ENCODE measurements at regions not wholly inside any gene's neighbourhood (a gene's known extent, or its start where the extent isn't known, plus 50 kb on each side); places are given as distances from the start of the nearest gene placed in this dataset.

DNA sequence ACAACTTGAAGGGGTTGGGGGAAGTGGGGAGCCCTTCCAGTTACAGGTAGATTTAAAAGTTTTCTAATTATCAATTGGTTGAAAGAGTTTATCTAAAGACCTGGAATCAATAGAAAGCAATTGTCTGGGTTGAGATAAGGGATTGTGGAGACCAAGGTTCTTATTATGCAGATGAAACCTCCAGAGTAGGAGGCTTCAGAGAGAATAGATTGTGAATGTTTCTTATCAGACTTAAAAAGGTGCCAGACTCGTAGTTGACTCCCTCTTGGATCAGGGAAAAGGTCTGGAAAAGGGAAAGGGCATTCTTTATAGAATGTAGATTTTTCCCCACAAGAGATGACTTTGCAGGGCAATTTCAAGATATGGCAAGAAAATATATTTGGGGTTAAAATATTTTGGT, 100.8 kb downstream of the GADD45G start:
- no peak overlapping the region for H4K91ac ChIP-seq (ENCODE audit: low read length)
- no peak overlapping the region for H3K14ac ChIP-seq (ENCODE audit: low read length in 2 of 2)
- no peaks in the 10 kb centered on the region for H3K9me3 ChIP-seq (ENCODE audit: control insufficient read depth, low read length)
- no peak overlapping the region for H3K4me3 ChIP-seq (ENCODE audit: insufficient read depth in 1 of 2, low read depth in 1 of 2, low read length in 2 of 2)
- WGBS = 16% methylated on average over 1 of the region's 1 CpG
- no peak overlapping the region for H3K27ac ChIP-seq (ENCODE audit: low read length, poor library complexity, severe bottlenecking)
- H3K4ac ChIP-seq (ENCODE audit: low read depth in 1 of 2, low read length in 2 of 2) = no peak overlapping the region
- H2AK5ac ChIP-seq (ENCODE audit: low read length, severe bottlenecking) = no peak overlapping the region
- H2BK15ac ChIP-seq (ENCODE audit: low read depth, poor library complexity, severe bottlenecking) = no peak overlapping the region
- no peak overlapping the region for H3K23ac ChIP-seq (ENCODE audit: low read length in 2 of 2)
- H2BK5ac ChIP-seq (ENCODE audit: low read depth, low read length, poor library complexity, severe bottlenecking) = no peak overlapping the region
- peaks cover 28 to 51% of the 10 kb centered on the region in 2 experiments for H3K27me3 ChIP-seq (ENCODE audit: control insufficient read depth in 1 of 2, insufficient read depth in 1 of 2, low read length in 2 of 2)
- H2BK120ac ChIP-seq (ENCODE audit: low read depth, low read length) = no peak overlapping the region
- no peak overlapping the region for H3K9ac ChIP-seq (ENCODE audit: low read length)
- no peak overlapping the region for H3K4me2 ChIP-seq (ENCODE audit: low read length, poor library complexity, severe bottlenecking)
- H3K18ac ChIP-seq (ENCODE audit: low read depth in 1 of 2, low read length in 2 of 2) = no peak overlapping the region
- DNase-seq = no peak
- no peak overlapping the region for H4K8ac ChIP-seq (ENCODE audit: low read length)
- no peak overlapping the region for H2BK12ac ChIP-seq (ENCODE audit: low read length in 2 of 2)
- H2AFZ ChIP-seq (ENCODE audit: low read depth, low read length) = no peak overlapping the region
- H3K4me1 ChIP-seq (ENCODE audit: control insufficient read depth, insufficient read depth, low read depth, low read length) = peaks cover 2% of the 10 kb centered on the region
- no peaks in the 10 kb centered on the region for H3K36me3 ChIP-seq (ENCODE audit: control insufficient read depth in 1 of 2, insufficient read depth in 2 of 2, low read depth in 1 of 2, low read length in 2 of 2)
- no peaks in the 10 kb centered on the region for H3K79me1 ChIP-seq (replicated peaks; ENCODE audit: low read length, poor library complexity, severe bottlenecking)

DNA sequence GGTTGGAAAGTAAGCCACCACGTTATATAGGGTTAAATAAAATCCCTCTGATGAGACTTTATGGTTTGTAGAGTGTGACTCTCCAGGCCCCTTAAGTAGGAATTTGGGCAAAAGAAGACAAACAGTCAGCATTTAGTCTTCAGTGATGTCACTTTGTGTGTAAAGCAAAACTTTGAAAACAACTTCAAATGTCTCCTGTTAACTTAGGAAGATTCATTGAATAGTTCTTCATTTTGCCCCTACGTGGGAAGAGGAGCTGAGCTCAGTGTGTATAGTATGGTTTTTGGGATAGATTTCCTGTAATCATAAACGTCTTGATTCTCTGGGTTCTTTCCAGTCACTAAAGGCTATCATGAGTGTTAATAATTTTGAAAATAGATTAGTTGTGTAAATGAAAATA, 101.3 kb downstream of the GADD45G start:
- Histone ChIP-seq H3K4me2 (ENCODE audit: low read length, poor library complexity, severe bottlenecking) (no peak overlapping the region), H3K27ac (ENCODE audit: low read length, poor library complexity, severe bottlenecking) (no peak overlapping the region), H3K23ac (ENCODE audit: low read length in 2 of 2) (no peak overlapping the region), H4K8ac (ENCODE audit: low read length) (no peak overlapping the region), H3K9ac (ENCODE audit: low read length) (no peak overlapping the region), H3K27me3 (ENCODE audit: control insufficient read depth in 1 of 2, insufficient read depth in 1 of 2, low read length in 2 of 2) (peaks cover 28 to 47% of the 10 kb centered on the region in 2 experiments), H3K4me1 (ENCODE audit: control insufficient read depth, insufficient read depth, low read depth, low read length) (peaks cover 2% of the 10 kb centered on the region), H2BK120ac (ENCODE audit: low read depth, low read length) (no peak overlapping the region), H3K36me3 (ENCODE audit: control insufficient read depth in 1 of 2, insufficient read depth in 2 of 2, low read depth in 1 of 2, low read length in 2 of 2) (no peaks in the 10 kb centered on the region), H4K91ac (ENCODE audit: low read length) (no peak overlapping the region), H3K14ac (ENCODE audit: low read length in 2 of 2) (no peak overlapping the region), H3K4ac (ENCODE audit: low read depth in 1 of 2, low read length in 2 of 2) (no peak overlapping the region), H3K4me3 (ENCODE audit: insufficient read depth in 1 of 2, low read depth in 1 of 2, low read length in 2 of 2) (no peak overlapping the region), H2BK12ac (ENCODE audit: low read length in 2 of 2) (no peak overlapping the region), H2AFZ (ENCODE audit: low read depth, low read length) (no peak overlapping the region), H2BK15ac (ENCODE audit: low read depth, poor library complexity, severe bottlenecking) (no peak overlapping the region), H2BK5ac (ENCODE audit: low read depth, low read length, poor library complexity, severe bottlenecking) (no peak overlapping the region), H2AK5ac (ENCODE audit: low read length, severe bottlenecking) (no peak overlapping the region), H3K79me1 (replicated peaks; ENCODE audit: low read length, poor library complexity, severe bottlenecking) (no peaks in the 10 kb centered on the region), H3K18ac (ENCODE audit: low read depth in 1 of 2, low read length in 2 of 2) (no peak overlapping the region), H3K9me3 (ENCODE audit: control insufficient read depth, low read length) (no peaks in the 10 kb centered on the region)
- DNase-seq = no peak
- 57% methylated on average over 3 of the region's 3 CpGs for WGBS

DNA sequence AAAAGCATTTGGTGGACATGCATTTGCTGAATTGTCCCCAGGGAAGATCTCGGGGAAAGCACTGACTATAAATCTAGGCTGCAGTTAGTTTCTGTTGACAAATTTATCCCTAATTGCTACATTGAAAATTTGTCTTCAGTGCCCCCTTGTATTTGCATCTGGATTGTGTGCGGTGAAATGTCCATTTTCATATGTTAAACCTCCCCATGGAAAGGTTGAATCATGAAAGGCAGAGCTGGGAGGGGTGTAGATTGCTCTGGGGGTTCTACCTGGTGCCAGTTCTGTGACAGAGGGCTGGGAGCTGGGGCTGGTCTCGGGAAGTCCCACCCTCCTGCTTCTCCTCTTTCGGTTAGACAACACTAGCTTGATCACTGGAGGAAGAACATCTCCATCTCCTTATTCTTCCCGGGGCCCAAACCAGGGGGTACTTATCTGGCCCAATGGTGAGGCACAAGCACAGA, 101.9 kb downstream of the GADD45G start:
- Histone ChIP-seq H2BK12ac (ENCODE audit: low read length in 2 of 2) (peak overlapping the region; percentile 7 to 67), H3K9me3 (ENCODE audit: control insufficient read depth, low read length) (no peaks in the 10 kb centered on the region), H4K91ac (ENCODE audit: low read length) (no peak overlapping the region), H3K9ac (ENCODE audit: low read length) (no peak overlapping the region), H3K27me3 (ENCODE audit: control insufficient read depth in 1 of 2, insufficient read depth in 1 of 2, low read length in 2 of 2) (peaks cover 21 to 47% of the 10 kb centered on the region in 2 experiments), H2BK15ac (ENCODE audit: low read depth, poor library complexity, severe bottlenecking) (no peak overlapping the region), H3K18ac (ENCODE audit: low read depth in 1 of 2, low read length in 2 of 2) (peak overlapping the region; percentile 24 to 67), H3K27ac (ENCODE audit: low read length, poor library complexity, severe bottlenecking) (no peak overlapping the region), H3K4me1 (ENCODE audit: control insufficient read depth, insufficient read depth, low read depth, low read length) (peaks cover 2% of the 10 kb centered on the region), H2AFZ (ENCODE audit: low read depth, low read length) (no peak overlapping the region), H3K23ac (ENCODE audit: low read length in 2 of 2) (no peak overlapping the region), H3K79me1 (replicated peaks; ENCODE audit: low read length, poor library complexity, severe bottlenecking) (no peaks in the 10 kb centered on the region), H2AK5ac (ENCODE audit: low read length, severe bottlenecking) (no peak overlapping the region), H4K8ac (ENCODE audit: low read length) (no peak overlapping the region), H2BK5ac (ENCODE audit: low read depth, low read length, poor library complexity, severe bottlenecking) (no peak overlapping the region), H3K4me3 (ENCODE audit: insufficient read depth in 1 of 2, low read depth in 1 of 2, low read length in 2 of 2) (no peak overlapping the region), H3K4ac (ENCODE audit: low read depth in 1 of 2, low read length in 2 of 2) (peak overlapping the region in 1 of 2 experiments; percentile 35), H3K14ac (ENCODE audit: low read length in 2 of 2) (peak overlapping the region in 1 of 2 experiments; percentile 11), H2BK120ac (ENCODE audit: low read depth, low read length) (no peak overlapping the region), H3K4me2 (ENCODE audit: low read length, poor library complexity, severe bottlenecking) (no peak overlapping the region), H3K36me3 (ENCODE audit: control insufficient read depth in 1 of 2, insufficient read depth in 2 of 2, low read depth in 1 of 2, low read length in 2 of 2) (no peaks in the 10 kb centered on the region)
- 50% methylated on average over 4 of the region's 5 CpGs for WGBS
- no peak for DNase-seq

DNA sequence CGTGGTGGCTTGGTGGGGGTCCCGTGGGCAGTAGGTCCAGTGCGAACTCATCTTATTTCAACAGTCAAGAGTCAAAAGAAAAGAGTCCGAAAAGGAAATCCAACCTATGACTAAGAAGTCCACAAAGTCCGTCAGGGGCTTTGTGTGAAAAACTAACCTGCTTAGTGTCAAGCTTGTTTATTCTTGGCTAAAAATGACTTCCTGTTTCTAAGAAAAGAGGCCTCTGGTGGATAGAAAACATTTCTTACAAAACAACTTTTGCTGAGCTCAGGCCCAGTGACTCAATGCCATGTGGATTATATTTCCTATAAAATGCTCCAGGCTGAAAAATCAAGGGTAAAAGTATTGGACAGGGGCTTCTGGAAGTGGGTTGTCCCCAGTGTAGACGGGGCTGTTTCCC, 105.9 kb downstream of the GADD45G start:
- peak overlapping the region; percentile 98 for H4K91ac ChIP-seq (ENCODE audit: low read length)
- peak overlapping the region; percentile 83 to 92 for H3K18ac ChIP-seq (ENCODE audit: low read depth in 1 of 2, low read length in 2 of 2)
- H3K4ac ChIP-seq (ENCODE audit: low read depth in 1 of 2, low read length in 2 of 2) = peak overlapping the region; percentile 46 to 89
- no peak overlapping the region for H2AFZ ChIP-seq (ENCODE audit: low read depth, low read length)
- peak overlapping the region; percentile 95 for H2BK120ac ChIP-seq (ENCODE audit: low read depth, low read length)
- H3K27ac ChIP-seq (ENCODE audit: low read length, poor library complexity, severe bottlenecking) = no peak overlapping the region
- no peak overlapping the region for H3K23ac ChIP-seq (ENCODE audit: low read length in 2 of 2)
- H3K36me3 ChIP-seq (ENCODE audit: control insufficient read depth in 1 of 2, insufficient read depth in 2 of 2, low read depth in 1 of 2, low read length in 2 of 2) = no peaks in the 10 kb centered on the region
- peak overlapping the region; percentile 83 for H2BK15ac ChIP-seq (ENCODE audit: low read depth, poor library complexity, severe bottlenecking)
- H3K4me2 ChIP-seq (ENCODE audit: low read length, poor library complexity, severe bottlenecking) = no peak overlapping the region
- DNase-seq = peak; percentile 98
- H2BK12ac ChIP-seq (ENCODE audit: low read length in 2 of 2) = peak overlapping the region; percentile 97 to 100
- H3K9ac ChIP-seq (ENCODE audit: low read length) = peak overlapping the region; percentile 51
- peaks cover 2% of the 10 kb centered on the region for H3K4me1 ChIP-seq (ENCODE audit: control insufficient read depth, insufficient read depth, low read depth, low read length)
- no peak overlapping the region for H2AK5ac ChIP-seq (ENCODE audit: low read length, severe bottlenecking)
- peak overlapping the region; percentile 96 for H4K8ac ChIP-seq (ENCODE audit: low read length)
- H2BK5ac ChIP-seq (ENCODE audit: low read depth, low read length, poor library complexity, severe bottlenecking) = no peak overlapping the region
- no peaks in the 10 kb centered on the region for H3K9me3 ChIP-seq (ENCODE audit: control insufficient read depth, low read length)
- H3K79me1 ChIP-seq (replicated peaks; ENCODE audit: low read length, poor library complexity, severe bottlenecking) = no peaks in the 10 kb centered on the region
- 0% methylated on average over 4 of the region's 6 CpGs for WGBS
- H3K27me3 ChIP-seq (ENCODE audit: control insufficient read depth in 1 of 2, insufficient read depth in 1 of 2, low read length in 2 of 2) = peaks cover 28 to 36% of the 10 kb centered on the region in 2 experiments
- no peak overlapping the region for H3K4me3 ChIP-seq (ENCODE audit: insufficient read depth in 1 of 2, low read depth in 1 of 2, low read length in 2 of 2)
- H3K14ac ChIP-seq (ENCODE audit: low read length in 2 of 2) = no peak overlapping the region
